Loucy (cell line): ENCODE measurements at regions not wholly inside any gene's neighbourhood (a gene's known extent, or its start where the extent isn't known, plus 50 kb on each side); places are given as distances from the start of the nearest gene placed in this dataset.

Experiments used
- H2AFZ ChIP-seq: fragments of 200-600 bp; sonication (generic); 2 replicates; pipeline ENCODE4 v1.6.0; 2016; ENCODE audit warnings: antibody characterized with exemption, mild to moderate bottlenecking, low read length, moderate library complexity
- H3F3A ChIP-seq: fragments of 200-600 bp; 2 replicates; pipeline ENCODE4 v1.6.0; 2016; ENCODE audit warnings: antibody characterized with exemption, low read depth, mild to moderate bottlenecking
- H3K27me3 ChIP-seq: fragments of 200-600 bp; sonication (generic); 2 replicates; pipeline ENCODE4 v1.6.1; 2014; ENCODE audit warnings: low read length, mild to moderate bottlenecking; ENCODE audit not compliant: insufficient read depth, poor library complexity, severe bottlenecking
- H3K36me3 ChIP-seq: fragments of 200-600 bp; sonication (generic); 2 replicates; pipeline ENCODE4 v1.6.1; 2016; ENCODE audit warnings: low read length; ENCODE audit not compliant: insufficient read depth
- H3K4me1 ChIP-seq: fragments of 200-600 bp; sonication (generic); 2 replicates; pipeline ENCODE4 v1.5.1; 2014; ENCODE audit warnings: low read length, mild to moderate bottlenecking; ENCODE audit not compliant: insufficient read depth, poor library complexity, severe bottlenecking
- H3K4me2 ChIP-seq: fragments of 200-600 bp; sonication (generic); 2 replicates; pipeline ENCODE4 v1.6.0; 2014; ENCODE audit warnings: antibody characterized with exemption, low read length, low read depth, mild to moderate bottlenecking; ENCODE audit not compliant: poor library complexity, severe bottlenecking
- H3K4me3 ChIP-seq: fragments of 200-600 bp; sonication (generic); 2 replicates; pipeline ENCODE4 v1.5.1; 2014; ENCODE audit warnings: low read length, mild to moderate bottlenecking, mixed read lengths; ENCODE audit not compliant: poor library complexity, severe bottlenecking
- H3K79me2 ChIP-seq: fragments of 200-600 bp; sonication (generic); 2 replicates; pipeline ENCODE4 v1.6.1; 2014; ENCODE audit warnings: low read length; ENCODE audit not compliant: insufficient read depth
- H3K9ac ChIP-seq: fragments of 200-600 bp; sonication (generic); 2 replicates; pipeline ENCODE4 v1.6.0; 2014; ENCODE audit warnings: mild to moderate bottlenecking, low read depth, low read length, moderate library complexity; ENCODE audit not compliant: poor library complexity, severe bottlenecking
- H3K9me2 ChIP-seq: fragments of 200-600 bp; sonication (generic); replicated peaks from 2 replicates; pipeline ENCODE4 v1.6.1; 2016; ENCODE audit warnings: low read depth, low read length, mixed read lengths
- H3K9me3 ChIP-seq: fragments of 200-600 bp; sonication (generic); 2 replicates; pipeline ENCODE4 v1.6.1; 2014; ENCODE audit warnings: mild to moderate bottlenecking, antibody characterized with exemption, low read length, low read depth; ENCODE audit not compliant: insufficient read depth
- H4K20me1 ChIP-seq: fragments of 200-600 bp; sonication (generic); 2 replicates; pipeline ENCODE4 v1.6.0; 2014; ENCODE audit warnings: antibody characterized with exemption, low read length, mild to moderate bottlenecking; ENCODE audit not compliant: insufficient read depth, poor library complexity, severe bottlenecking
- CTCF ChIP-seq: fragments of 200-600 bp; sonication (generic); conservative IDR thresholded peaks from 2 replicates; pipeline ENCODE4 v1.5.1; 2014; ENCODE audit warnings: mild to moderate bottlenecking, antibody characterized with exemption, low read length
- EZH2phosphoT487 ChIP-seq: fragments of 200-600 bp; IDR thresholded peaks from 2 replicates; pipeline ENCODE4 v1.6.1; 2018; ENCODE audit warnings: antibody characterized with exemption, mild to moderate bottlenecking, moderate library complexity, borderline replicate concordance

- Histone ChIP-seq H3K9me3 (no peaks in the 10 kb centered on the region), H3K9ac (peak overlapping the region; percentile 57), H3K36me3 (no peaks in the 10 kb centered on the region), H2AFZ (no peak overlapping the region), H3F3A (0 out of 2 replicates have a peak, but pooled peaks cover 4% of the 10 kb centered on the region), H3K79me2 (no peaks in the 10 kb centered on the region), H3K4me2 (peak overlapping the region; percentile 64), H4K20me1 (no peaks in the 10 kb centered on the region), H3K27me3 (no peaks in the 10 kb centered on the region), H3K4me1 (peaks cover 88% of the 10 kb centered on the region), H3K4me3 (no peak overlapping the region), H3K9me2 (no peaks in the 10 kb centered on the region)
- TF ChIP-seq CTCF (no peak), EZH2phosphoT487 (no peak)
These were observed 149.0 kb upstream of the TLE3 start for GRCh38 chr15:70246623-70247220.

GRCh38 chr15:70245932-70246622 lies 148.4 kb upstream of the TLE3 start:
- peak overlapping the region; percentile 64 for H3K4me2 ChIP-seq
- H3K79me2 ChIP-seq, result no peaks in the 10 kb centered on the region
- H3K9me3 ChIP-seq, result no peaks in the 10 kb centered on the region
- no peaks in the 10 kb centered on the region for H4K20me1 ChIP-seq
- no peak overlapping the region for H3K9ac ChIP-seq
- no peaks in the 10 kb centered on the region for H3K36me3 ChIP-seq
- 0 out of 2 replicates have a peak, but pooled peaks cover 4% of the 10 kb centered on the region for H3F3A ChIP-seq
- no peak overlapping the region for H3K4me3 ChIP-seq
- peaks cover 87% of the 10 kb centered on the region for H3K4me1 ChIP-seq
- TF ChIP-seq EZH2phosphoT487, result no peak
- no peak for TF ChIP-seq CTCF
- no peak overlapping the region for H2AFZ ChIP-seq
- no peaks in the 10 kb centered on the region for H3K27me3 ChIP-seq
- no peaks in the 10 kb centered on the region for H3K9me2 ChIP-seq

- Histone ChIP-seq H3K4me3 (no peak overlapping the region), H3K27me3 (no peaks in the 10 kb centered on the region), H3K79me2 (no peaks in the 10 kb centered on the region), H3K36me3 (no peaks in the 10 kb centered on the region), H3F3A (0 out of 2 replicates have a peak, but pooled peaks cover 4% of the 10 kb centered on the region), H3K9me3 (no peaks in the 10 kb centered on the region), H3K4me2 (no peak overlapping the region), H4K20me1 (no peaks in the 10 kb centered on the region), H2AFZ (no peak overlapping the region), H3K4me1 (peaks cover 77% of the 10 kb centered on the region), H3K9ac (no peak overlapping the region), H3K9me2 (no peaks in the 10 kb centered on the region)
- TF ChIP-seq CTCF (no peak), EZH2phosphoT487 (no peak)
These were observed 147.3 kb upstream of the TLE3 start for GRCh38 chr15:70244978-70245542.
